ENCODE measurements at regions not wholly inside any gene's neighbourhood (a gene's known extent, or its start where the extent isn't known, plus 50 kb on each side); places are given as distances from the start of the nearest gene placed in this dataset.
"Not testable (repeated sequence)": the region's sequence is repeated elsewhere in the genome, so short reads cannot be mapped to it uniquely, and the experiment has no call there.

DNA sequence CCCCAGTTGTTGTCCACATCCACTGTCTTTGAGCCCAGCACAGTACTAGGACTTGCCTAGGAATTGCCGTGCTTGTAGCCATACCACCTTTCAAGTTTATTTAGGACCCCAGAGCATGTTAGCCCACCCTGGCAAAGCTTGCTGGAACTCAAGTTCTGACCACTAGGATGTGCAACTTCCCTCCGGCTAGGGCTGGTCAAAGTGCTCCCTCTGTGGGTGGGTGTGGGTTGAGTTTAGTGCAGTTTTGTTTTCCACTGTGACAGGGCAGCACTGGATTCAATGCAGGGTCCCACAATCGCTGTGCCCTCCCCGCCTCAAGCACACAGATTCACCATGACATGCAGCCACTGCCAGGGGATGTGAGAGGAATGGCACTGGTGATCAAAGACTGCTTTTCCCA, 96.0 kb downstream of the RASGEF1B start:
- DNase-seq (ENCODE audit: low spot score), result no peak

DNA sequence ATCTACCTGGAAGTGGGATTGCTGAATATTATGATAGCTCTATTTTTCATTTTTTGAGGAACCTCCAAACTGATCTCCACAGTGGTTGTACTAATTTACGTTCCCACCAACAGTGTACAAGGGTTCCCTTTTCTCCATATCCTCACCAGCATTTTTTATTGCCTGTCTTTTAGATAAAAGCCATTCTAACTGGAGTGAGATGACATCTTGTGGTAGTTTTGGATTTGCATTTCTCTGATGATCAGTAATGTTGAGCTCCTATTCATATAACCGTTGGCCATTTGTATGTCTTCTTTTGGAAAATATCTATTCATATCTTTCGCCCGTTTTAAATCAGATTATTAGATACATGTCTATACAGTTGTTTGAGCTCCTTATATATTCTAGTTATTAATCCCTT, 101.8 kb downstream of the RASGEF1B start:
- no peak for DNase-seq (ENCODE audit: low spot score)

DNA sequence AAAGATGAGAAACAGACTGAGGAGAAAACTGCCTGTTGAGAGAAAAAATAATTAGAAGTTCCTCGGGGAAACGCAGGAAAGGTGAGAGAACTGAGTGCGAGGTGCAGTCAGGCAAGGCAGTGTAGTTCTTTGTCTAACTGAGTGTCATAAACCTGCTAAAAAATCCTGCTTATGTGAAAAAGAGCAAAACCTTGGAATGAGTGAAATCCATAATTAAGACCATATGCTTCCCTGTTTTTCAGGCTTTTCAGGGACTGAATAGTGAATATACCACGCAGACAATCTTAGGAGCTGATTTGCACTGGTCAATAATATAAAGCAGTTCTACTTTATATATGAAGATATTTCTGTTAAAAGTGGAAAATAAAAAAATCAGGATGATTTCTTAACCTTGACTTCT, 104.9 kb downstream of the RASGEF1B start:
- DNase-seq (ENCODE audit: low spot score), result peak; percentile 25

DNA sequence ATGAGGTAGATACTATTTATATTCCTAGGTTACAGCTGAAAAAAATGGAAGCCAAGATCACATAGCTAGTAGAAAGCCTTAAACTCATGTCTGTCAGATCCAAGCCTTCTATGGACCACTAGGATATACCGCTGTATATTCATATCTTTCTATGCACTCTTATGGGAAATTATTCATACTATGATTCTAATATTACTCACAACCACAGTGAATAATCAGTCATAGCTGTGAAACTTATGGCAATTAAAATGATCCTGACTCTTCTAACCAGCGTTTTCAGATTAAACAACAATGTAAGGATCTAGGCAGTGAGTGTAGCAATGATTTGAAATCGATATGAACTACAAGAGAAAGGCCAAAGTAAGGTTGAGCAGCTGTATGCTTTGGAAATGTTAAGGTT, 111.0 kb downstream of the RASGEF1B start:
- DNase-seq (ENCODE audit: low spot score), result no peak

DNA sequence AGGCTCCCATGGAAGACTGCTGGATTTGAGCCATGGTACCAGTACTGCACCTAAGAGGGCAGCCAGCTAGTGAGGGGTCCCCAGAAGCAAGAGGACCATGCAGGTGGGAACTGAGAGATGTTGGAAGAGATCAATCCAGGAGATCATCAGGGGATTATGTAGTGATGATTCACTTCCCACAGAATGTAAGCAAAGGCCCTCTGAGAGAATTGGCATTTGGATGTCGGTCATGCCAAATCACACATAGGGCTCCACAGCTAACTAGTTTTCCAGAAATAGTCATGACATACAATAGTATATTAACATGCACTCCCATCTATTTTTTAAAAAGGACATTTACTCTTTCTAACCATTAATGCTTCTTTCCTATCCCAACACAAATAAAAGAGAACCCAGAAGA, 112.5 kb downstream of the RASGEF1B start:
- peak; percentile 24 for DNase-seq (ENCODE audit: low spot score)

DNA sequence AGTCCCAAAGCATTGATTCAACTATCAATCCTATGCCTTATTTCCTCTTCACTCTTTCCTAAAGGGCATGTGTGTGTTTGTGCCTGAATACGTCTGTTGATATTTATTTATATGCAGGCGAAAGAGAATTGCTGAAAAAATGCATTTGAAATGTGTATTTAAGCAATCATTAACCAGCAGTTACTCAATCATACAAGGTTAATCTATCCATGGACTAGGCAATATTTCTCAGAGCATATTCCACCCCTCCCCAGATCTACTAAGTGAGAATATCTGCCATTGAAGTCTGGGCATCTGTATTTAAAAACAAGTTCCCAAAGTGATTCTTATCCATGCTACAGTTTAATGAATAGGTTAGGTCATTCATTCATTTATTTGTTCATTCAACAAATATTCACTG, 113.6 kb downstream of the RASGEF1B start:
- no peak for DNase-seq (ENCODE audit: low spot score)

DNA sequence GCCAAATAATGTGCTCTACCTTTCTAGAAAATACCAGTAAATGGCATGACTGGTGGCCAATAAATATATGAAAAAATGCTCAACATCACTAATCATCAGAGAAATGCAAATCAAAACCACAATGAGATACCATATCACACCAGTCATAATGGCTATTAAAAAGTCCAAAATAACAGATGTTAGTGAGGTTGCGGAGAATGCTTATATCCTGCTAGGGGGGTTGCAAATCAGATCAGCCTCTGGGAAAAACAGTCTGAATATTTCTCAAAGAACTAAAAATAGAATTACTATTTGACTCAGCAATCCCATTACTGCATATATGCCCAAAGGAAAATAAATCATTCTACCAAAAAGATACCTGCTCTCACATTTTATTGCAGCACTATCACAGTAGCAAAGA, 115.1 kb downstream of the RASGEF1B start:
- no peak for DNase-seq (ENCODE audit: low spot score)

DNA sequence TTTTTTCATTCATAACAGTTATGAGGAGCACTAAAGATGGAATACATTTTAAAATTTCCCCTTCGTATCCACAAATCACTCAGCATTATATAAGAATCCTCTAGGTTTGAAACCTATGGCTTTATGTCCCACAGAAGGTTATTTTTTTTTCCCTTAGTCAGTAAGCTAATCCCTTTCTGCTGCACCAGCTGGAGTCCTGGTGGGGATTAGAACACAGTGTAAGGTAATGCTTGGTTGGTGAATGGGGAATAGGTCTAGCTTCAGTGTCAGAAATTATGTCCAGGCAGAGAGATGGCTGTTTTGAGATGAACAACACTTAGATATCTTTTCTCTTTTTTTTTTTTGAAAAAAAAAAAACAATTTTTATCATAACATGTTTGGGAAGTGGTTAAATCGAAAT, 116.6 kb downstream of the RASGEF1B start:
- no peak for DNase-seq (ENCODE audit: low spot score)

DNA sequence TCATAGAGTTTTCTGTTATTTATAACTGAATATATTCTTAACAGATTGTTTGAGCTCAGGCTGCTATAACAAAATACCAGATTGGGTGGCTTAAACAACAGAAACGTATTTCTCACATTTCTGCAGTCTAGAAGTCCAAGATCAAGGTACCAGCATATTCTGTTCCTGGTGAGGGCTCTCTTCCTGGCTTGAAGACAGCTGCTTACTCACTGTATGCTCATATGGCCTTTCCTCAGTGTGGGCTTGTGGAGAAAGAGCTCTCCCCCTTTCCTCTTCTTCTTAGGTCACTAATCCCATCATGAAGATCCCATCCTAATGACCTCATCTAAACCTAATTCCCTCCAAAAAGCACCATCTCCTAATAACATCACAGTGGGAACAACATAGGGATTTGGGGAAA, 117.8 kb downstream of the RASGEF1B start:
- no peak for DNase-seq (ENCODE audit: low spot score)

DNA sequence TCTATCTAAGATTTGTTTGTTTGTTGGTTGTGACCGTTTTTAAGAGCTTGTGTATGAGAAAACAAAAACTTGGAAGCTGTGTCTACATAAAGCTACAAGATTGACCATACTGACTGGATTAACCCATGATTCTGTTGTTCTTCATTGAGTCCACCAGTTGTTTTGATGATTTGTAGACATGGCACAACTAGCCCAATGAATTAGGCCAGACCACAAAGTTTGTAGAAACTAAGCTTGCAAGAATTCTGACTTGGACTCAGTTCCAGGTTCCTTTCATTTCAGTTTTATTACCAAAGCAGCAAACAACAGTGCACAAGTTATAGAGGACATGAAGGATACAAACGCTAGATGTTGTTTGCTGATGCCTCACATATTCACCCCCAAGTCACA, 119.3 kb downstream of the RASGEF1B start:
- peak; percentile 49 for DNase-seq (ENCODE audit: low spot score)

DNA sequence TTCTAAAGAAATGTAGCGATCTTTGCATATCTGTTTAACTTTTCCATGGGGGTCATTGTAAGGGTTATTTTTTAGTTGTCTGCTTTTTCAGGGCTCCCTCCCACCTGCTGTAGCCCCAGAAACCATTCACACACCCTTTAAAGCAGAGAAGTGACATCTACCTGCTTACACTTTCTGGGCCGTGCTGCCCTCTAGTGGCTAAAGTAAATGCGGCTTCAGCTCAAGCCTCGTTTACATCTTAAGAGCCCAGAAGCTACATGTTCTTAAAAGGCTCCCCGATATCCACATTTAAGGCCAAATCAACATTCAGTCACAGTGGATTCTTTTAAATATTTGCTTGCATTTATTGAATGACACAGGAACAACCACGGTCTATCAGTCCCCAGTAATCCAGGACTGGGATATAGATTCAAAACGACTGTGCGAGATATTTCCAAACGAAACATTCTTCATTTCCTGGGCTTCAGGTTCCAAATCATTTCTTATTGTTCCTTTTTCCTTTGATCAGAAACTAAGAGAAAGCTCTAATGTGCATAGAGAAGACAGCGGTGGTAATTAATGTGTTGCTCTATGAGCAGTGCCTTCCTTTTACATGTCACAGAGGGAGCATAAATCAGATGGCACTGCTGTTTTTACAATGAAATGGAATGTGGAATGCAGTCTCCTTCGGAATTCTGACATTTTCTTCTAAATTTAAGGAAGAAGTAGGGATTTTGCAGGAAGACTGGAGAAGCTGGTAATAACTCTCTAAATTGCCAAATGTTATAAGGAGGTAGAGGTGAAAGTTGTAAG, 119.9 kb downstream of the RASGEF1B start:
- peak; percentile 54 for DNase-seq (ENCODE audit: low spot score)

DNA sequence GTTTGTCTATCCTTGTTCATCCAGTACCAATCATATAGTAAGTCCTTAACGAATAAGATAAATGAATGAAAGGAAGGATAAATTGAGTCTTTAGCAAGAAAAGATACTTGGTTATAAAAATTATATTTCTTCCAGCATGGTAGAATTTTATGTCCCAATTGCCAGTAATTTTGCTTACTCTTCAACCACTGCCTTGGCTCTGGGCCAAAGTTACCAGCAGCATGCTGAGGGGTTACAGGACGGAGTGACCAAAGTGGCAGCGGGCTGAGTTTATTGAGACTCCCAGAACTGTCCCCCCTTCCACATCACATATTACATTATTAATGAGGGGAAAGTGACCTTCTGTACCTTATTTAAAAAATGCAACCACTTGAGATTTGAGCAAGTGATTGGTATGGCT, 121.7 kb downstream of the RASGEF1B start:
- no peak for DNase-seq (ENCODE audit: low spot score)

DNA sequence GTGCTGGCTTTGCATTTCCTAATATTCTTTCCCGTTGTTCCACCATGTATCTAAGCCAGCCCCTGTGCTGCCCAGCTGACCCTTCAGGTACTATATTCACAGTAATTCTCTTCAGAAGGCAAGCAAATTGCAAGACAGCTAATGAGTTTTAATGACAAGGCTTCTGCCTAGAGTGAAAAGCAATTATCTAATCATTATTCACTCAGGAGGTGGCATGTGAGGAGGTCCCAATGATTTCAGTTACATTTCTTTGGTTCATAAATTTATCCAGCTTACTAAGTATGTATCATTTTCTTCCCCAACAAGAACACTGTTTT, 123.0 kb downstream of the RASGEF1B start:
- no peak for DNase-seq (ENCODE audit: low spot score)

DNA sequence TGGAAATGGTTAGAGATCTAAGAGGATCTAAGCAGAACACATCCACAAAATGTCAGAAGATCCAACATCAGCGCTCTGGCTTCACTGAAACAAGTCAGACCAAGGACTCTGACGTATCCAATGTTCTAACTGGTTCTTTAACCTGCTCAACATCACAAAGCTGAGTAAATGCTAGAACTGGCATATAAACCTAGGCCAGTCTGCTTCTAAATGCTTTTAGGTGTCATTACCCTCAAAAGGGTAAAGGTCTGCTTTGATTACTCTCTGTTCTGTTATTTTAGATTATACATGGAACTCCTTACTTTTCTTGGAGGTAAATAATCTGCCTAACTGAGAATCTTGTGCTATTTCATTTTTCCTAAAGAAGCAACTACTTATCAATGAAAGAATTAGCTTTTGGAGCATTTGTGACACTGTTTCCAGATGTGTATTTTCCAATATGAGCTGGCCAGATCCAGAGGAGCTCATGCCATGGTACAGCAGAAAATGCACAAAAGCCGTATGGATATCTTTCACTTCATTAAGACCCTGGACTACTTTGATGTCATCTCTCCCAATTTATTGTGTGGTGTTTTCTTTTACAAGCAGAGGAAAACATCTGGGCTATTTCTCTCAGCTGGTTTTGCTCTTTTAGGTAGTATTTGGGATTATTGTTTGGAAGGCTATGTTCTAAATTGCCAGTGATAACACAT, 123.5 kb downstream of the RASGEF1B start:
- DNase-seq (ENCODE audit: low spot score), result no peak

DNA sequence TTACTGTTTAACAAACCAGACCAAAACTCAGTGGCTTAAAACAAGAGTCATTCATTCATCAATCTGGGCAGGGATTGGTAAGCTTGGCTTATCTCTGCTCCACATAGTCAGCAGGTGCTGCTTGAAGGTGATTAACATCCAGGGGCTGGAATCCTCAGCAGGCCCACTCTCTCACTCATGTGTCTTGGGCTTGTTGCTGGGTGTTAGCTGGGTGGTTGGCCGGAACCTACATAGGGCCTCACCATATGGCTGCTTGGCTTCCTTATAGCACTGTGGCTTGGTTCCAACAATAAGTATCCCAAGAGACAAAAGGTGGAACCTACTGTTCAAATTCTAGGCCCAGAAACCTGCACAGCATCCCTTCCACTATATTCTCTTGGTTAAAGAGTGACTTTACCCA, 125.0 kb downstream of the RASGEF1B start:
- no peak for DNase-seq (ENCODE audit: low spot score)

DNA sequence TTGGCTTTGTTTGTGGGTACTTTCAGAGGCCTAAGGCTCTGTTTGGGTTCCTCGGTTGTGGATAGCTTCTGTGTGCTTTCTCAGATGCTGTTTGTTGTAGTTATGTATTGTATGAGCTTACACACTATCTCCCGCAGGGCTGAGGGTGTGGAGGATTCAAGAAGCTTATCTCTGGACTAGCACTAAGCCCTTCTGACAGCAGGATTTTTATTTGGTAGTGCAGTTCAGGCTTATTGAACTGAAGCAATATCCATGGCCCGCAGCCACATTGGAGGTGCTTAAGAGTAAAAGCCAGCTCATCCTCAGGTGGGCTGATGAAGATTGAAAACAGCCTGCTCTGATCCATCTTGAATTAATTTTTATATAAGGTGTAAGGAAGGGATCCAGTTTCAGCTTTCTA, 128.2 kb downstream of the RASGEF1B start:
- no peak for DNase-seq (ENCODE audit: low spot score)

DNA sequence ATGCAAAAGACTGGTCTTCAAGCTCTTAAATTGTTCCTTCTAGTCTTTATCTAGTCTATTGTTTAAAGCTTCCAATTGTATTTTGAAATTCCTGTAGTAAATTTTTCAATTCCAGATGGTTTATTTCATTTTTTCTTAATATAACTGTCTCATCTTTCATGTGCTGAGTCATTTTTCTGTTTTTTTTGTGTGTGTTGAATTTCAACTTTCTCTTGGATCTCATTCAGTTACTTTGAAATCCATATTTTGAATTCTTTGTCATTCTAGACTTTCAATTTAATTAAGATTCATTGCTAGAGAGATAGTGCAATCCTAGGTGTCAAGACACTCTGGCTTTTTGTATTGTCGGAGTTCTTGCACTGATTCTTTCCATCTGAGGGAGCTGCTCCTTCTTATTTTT, 128.0 kb upstream of the PRKG2 start:
- DNase-seq (ENCODE audit: low spot score), result no peak

DNA sequence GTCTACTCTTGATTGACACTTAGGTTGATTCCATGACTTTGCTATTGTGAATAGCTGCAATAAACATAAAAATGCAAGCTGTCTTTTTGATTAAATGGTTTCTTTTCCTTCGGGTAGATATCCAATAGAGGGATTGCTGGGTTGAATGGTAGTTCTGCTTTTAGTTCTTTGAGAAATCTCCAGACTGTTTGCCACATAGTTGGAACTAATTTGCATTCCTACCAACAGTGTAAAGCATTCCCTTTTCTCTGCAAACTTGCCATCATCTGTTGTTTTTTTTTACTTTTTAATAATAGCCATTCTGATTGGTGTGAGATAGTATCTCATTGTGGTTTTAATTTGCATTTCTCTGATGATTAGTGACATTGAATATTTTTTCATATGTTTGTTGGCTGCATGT, 122.2 kb upstream of the PRKG2 start:
- DNase-seq (ENCODE audit: low spot score), result no peak

DNA sequence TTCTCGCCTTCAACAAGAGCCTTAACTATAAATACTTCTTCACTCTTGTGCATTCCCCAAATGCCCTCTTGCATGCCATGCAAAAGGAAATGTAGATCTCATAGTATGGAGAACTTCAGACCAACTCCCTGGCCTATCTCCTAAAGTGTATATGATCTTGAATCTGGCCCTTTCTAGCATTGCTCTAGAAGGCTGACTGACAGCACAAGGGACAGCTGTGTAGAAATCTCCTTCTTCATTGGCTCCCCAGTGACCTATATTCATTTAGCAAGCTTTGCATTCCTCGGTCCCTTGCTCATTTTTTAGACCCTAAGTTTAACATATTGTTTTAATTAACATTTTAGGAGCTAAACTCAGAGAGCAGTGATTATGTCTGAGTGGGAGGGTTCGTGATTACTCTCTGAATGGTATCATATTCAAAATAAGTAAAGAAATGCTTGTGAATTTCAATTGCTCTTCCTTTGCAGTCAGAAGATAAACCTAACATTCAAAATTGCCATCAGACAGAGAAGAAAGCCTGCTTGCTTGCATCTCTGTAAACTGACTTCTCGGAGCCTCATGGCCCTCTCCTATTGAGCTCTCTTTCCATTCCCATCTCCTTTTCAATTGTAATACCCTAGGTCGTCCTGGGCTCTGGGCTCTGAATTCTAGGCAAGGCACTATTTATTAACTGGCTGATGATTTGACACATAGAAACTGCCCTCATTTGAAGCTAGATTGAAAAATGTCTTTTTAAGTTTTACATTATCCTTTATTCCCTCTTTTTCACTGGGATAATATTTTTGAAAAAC, 120.3 kb upstream of the PRKG2 start:
- DNase-seq (ENCODE audit: low spot score), result peak; percentile 55

DNA sequence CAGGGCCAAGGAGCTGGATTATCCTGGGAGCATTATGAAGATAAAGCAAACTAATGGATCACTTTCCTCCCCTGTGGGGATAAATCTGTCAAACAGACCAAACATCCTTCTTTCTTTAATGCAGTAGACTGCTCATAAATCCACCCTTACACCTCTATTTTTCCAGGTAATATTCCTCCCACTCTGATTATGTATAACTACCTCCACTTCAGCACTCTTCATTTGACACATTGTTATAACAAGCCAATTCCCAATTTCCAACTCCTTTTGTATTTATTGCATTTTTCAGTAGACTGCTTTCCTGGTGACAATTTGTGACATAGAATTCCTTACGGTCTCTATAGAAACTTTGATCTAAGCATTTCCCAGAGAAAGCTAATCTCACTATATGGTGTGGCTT, 115.0 kb upstream of the PRKG2 start:
- no peak for DNase-seq (ENCODE audit: low spot score)

DNA sequence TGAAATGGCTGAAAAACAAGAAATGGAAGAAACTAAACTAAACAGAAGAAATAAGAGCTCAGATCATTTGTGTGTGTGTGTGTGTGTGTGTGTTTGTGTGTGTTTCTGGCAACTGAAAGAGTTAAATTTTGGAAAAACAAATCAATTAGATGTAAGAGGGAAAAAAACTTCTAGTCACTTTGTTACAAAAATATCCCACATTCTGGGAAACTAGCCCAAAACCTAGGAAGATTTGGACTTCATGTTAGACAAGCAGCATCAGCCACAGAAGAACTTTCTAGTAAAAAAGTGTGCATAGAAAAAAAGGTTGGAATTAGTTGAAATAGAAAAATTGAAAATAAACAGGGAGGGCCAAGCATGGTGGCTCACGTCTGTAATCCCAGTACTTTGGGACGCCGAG, 111.6 kb upstream of the PRKG2 start:
- no peak for DNase-seq (ENCODE audit: low spot score)

DNA sequence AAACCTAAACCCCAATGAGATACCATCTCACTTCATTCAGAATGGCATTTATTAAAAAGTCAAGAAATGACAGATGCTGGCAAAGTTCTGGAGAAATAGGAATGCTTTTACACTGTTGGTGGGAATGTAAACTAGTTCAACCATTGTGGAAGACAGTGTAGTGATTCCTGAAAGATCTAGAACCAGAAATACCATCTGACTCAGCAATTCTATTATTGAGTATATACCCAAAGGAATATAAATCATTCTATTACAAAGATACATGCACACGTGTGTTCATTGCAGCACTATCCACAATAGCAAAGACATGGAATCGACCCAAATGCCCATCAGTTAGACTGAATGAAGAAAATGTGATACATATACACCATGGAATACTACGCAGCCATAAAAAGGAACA, 109.6 kb upstream of the PRKG2 start:
- not testable (repeated sequence) for DNase-seq (ENCODE audit: low spot score)

DNA sequence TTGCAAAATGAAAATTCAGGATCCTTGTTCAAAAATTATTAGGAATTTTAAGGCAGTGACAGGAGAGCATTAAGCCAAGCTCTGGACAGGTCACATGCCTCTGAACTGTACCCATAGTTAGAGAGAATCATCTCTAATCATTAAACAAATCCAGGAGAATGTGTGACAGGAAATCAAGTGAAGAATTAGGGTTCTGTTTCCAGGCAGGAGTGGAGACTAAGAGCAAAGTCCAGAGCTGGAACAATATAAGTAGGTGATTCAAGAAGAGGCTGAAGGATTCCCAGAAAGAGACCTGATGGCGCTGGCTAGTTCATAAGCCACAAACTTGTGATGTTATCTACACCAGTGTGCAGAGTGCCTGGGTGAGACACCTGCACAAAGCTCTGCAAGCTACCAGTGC, 104.6 kb upstream of the PRKG2 start:
- DNase-seq (ENCODE audit: low spot score), result no peak
